ENCODE measurements at regions not wholly inside any gene's neighbourhood (a gene's known extent, or its start where the extent isn't known, plus 50 kb on each side); places are given as distances from the start of the nearest gene placed in this dataset.

DNA sequence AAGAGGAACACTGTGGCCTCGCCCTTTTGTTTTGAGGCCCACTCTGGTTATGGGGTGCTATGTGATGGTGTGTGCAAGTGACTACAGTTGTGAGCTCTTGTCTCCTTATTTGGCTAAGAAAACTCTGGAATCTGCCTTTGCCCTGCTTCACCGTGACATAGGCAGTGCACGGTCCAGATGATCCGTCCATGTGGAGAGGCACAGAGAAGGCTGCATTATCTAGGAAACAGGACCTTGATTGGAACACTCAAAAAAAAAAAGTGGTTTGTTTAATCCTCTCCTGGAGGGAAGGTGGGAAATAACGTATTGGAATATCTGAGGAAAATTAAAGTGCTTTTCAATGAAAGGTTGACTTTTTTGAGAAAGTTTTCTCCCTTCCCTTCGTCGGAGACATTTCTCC lies 233.3 kb downstream of the CHD9NB start:
- TF ChIP-seq SIN3A (IDR thresholded peaks at IDR 0.05; ENCODE audit: borderline replicate concordance, insufficient read depth, low read length), result no peak
- TF ChIP-seq FOXP2 (optimal IDR thresholded peaks at IDR 0.05; ENCODE audit: borderline replicate concordance, extremely low read depth, extremely low read length, insufficient read depth), result no peak
- no peak for TF ChIP-seq POLR2AphosphoS5 (IDR thresholded peaks at IDR 0.05; ENCODE audit: low read depth, low read length)
- TF ChIP-seq, protein P1, sequence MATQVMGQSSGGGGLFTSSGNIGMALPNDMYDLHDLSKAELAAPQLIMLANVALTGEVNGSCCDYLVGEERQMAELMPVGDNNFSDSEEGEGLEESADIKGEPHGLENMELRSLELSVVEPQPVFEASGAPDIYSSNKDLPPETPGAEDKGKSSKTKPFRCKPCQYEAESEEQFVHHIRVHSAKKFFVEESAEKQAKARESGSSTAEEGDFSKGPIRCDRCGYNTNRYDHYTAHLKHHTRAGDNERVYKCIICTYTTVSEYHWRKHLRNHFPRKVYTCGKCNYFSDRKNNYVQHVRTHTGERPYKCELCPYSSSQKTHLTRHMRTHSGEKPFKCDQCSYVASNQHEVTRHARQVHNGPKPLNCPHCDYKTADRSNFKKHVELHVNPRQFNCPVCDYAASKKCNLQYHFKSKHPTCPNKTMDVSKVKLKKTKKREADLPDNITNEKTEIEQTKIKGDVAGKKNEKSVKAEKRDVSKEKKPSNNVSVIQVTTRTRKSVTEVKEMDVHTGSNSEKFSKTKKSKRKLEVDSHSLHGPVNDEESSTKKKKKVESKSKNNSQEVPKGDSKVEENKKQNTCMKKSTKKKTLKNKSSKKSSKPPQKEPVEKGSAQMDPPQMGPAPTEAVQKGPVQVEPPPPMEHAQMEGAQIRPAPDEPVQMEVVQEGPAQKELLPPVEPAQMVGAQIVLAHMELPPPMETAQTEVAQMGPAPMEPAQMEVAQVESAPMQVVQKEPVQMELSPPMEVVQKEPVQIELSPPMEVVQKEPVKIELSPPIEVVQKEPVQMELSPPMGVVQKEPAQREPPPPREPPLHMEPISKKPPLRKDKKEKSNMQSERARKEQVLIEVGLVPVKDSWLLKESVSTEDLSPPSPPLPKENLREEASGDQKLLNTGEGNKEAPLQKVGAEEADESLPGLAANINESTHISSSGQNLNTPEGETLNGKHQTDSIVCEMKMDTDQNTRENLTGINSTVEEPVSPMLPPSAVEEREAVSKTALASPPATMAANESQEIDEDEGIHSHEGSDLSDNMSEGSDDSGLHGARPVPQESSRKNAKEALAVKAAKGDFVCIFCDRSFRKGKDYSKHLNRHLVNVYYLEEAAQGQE (IDR thresholded peaks at IDR 0.05; ENCODE audit: insufficient read depth in 1 of 2, low read depth in 2 of 2, low read length in 2 of 2), result no peak
- no peak for TF ChIP-seq TAF1 (IDR thresholded peaks at IDR 0.05; ENCODE audit: borderline replicate concordance, insufficient read depth, low read length)

DNA sequence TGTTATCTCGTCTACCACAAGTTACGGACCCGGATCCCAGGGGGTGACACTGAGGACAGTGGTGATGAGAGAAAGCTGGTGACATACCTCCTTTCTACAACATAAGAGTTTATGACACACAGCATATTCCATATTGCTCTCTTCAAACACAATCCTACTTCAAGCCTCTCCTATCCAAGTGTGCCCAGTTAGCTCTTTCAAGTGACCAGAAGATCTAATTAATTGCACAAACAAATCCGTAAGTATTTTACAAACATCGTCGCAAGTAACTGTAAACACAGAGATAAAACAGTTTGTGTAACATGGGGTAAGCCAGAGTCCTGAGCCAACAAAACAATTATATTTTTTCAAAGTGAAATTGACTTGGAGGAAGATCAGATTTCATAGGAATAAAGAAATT lies 235.0 kb downstream of the CHD9NB start:
- TF ChIP-seq, protein P1 (IDR thresholded peaks at IDR 0.05; ENCODE audit: insufficient read depth in 1 of 2, low read depth in 2 of 2, low read length in 2 of 2), result no peak
- TF ChIP-seq POLR2AphosphoS5 (IDR thresholded peaks at IDR 0.05; ENCODE audit: low read depth, low read length) (no peak), TAF1 (IDR thresholded peaks at IDR 0.05; ENCODE audit: borderline replicate concordance, insufficient read depth, low read length) (no peak), FOXP2 (optimal IDR thresholded peaks at IDR 0.05; ENCODE audit: borderline replicate concordance, extremely low read depth, extremely low read length, insufficient read depth) (no peak), SIN3A (IDR thresholded peaks at IDR 0.05; ENCODE audit: borderline replicate concordance, insufficient read depth, low read length) (no peak)

DNA sequence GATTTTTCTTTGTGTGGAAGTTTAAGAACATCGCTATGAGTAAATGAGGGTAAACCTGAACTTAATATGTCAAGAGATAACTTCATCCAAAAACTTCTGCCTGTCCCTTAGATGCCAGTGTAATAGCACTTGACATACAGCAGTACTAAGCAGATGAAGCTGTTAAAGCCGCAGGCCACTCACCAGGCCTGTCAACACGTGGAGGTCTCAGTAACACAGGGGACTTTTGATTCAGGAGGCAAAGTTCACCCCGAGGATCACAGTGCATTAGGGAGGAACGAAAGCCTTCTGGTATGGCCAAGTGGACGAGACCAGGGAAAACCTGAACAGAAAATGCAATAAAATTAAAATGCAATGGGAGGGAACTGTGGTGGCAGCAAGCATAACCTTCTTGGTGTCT lies 235.7 kb downstream of the CHD9NB start:
- TF ChIP-seq TAF1 (IDR thresholded peaks at IDR 0.05; ENCODE audit: borderline replicate concordance, insufficient read depth, low read length) (no peak), POLR2AphosphoS5 (IDR thresholded peaks at IDR 0.05; ENCODE audit: low read depth, low read length) (no peak), FOXP2 (optimal IDR thresholded peaks at IDR 0.05; ENCODE audit: borderline replicate concordance, extremely low read depth, extremely low read length, insufficient read depth) (no peak), SIN3A (IDR thresholded peaks at IDR 0.05; ENCODE audit: borderline replicate concordance, insufficient read depth, low read length) (no peak)
- TF ChIP-seq, protein P1 (IDR thresholded peaks at IDR 0.05; ENCODE audit: insufficient read depth in 1 of 2, low read depth in 2 of 2, low read length in 2 of 2), result no peak

DNA sequence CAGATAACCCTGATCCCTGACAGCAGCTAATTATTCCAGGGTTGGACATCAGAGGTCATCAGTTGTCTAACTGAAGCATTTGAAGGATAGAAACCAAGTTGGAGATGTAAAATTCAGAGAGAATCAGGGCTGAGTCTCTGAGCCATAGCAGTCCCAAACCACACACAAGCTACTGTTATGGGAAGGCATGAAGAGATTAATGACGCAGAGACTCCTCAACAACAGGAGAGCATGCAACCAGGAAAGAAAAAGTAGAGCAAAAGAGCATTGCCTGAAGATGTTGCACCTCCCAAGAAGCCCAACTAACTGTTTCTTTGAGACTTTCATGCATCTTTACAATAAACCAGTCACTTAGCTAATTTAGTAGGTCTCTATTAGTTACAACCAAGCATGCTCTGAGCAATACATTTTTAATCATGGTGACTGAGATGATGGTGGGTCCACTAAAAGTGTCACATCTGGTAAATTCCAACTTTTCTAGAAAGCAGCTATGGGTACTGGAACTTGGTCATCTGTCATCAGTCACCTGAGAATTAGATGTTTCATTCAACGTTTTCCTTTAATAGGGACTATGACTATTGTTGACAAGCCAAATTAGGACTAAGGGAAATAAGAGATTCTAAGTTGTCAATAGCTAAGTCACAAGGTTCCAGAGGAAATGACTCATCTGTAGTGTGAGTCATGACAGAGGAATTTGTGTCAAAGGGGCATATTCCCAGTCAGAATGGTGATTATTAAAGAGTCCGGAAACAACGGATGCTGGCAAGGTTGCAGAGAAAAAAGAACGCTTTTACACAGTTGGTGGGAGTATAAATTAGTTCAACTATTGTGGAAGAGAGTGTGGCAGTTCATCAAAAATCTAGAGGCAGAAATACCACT lies 239.8 kb downstream of the CHD9NB start:
- TF ChIP-seq, protein P1 (IDR thresholded peaks at IDR 0.05; ENCODE audit: insufficient read depth in 1 of 2, low read depth in 2 of 2, low read length in 2 of 2), result 0 out of 4 replicates have a peak, but pooled peaks of 1 of the 2 experiments have one; percentile 43
- TF ChIP-seq POLR2AphosphoS5 (IDR thresholded peaks at IDR 0.05; ENCODE audit: low read depth, low read length) (no peak), SIN3A (IDR thresholded peaks at IDR 0.05; ENCODE audit: borderline replicate concordance, insufficient read depth, low read length) (peak; percentile 70; the same call in 1 of the 2 replicates)
